ENCODE measurements at regions not wholly inside any gene's neighbourhood (a gene's known extent, or its start where the extent isn't known, plus 50 kb on each side); places are given as distances from the start of the nearest gene placed in this dataset.

DNA sequence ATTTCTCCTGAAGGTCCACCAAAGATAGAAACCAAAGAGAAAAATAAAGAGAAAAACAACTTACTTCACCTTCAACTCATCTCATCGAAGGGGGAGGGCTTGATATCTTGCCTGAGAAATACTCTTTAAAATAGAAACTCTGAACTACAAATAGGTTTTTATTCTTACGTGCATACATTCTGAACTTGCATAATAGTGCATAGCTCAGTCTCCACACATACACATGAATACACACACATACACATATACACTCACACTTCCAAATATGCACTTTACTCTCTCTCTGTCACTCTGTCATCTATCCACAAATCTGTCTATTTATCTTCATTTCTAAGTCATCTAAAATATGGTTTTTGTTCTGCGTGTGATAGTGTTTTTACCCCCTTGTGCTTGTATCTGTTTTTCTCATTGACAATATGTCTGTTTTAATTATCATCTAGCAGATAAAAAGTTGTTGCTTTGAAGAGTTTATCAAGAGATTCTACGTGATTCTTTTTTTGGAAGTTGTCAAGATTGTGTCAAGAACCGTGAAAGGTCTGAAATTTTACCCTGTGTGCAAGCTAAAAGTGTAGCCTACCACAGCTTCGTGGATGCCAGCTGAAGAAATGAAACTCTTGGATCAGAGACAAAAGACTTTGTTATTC, 468.8 kb downstream of the EPM2A start:
- WGBS, 5 donors = 72 to 85% (median 78%) methylated on average over 6 of the region's 6 CpGs
- Histone ChIP-seq H3K27me3 (no peaks in the 10 kb centered on the region), H3K4me3 (no peak overlapping the region), H3K27ac (no peak overlapping the region), H3K36me3 (no peaks in the 10 kb centered on the region), H3K9me3 (no peaks in the 10 kb centered on the region), H3K4me1 (peaks cover 0 to 12% (median 2%) of the 10 kb centered on the region in 4 donors)
- intact Hi-C loops (cut with DNase I; ENCODE audit: low total_unique reads) = no loop called here
- TF ChIP-seq POLR2AphosphoS5 (IDR thresholded peaks at IDR 0.05) (no peak), POLR2A (IDR thresholded peaks at IDR 0.05) (no peak), EP300 (IDR thresholded peaks at IDR 0.05) (no peak)
- TF ChIP-seq, protein P1, sequence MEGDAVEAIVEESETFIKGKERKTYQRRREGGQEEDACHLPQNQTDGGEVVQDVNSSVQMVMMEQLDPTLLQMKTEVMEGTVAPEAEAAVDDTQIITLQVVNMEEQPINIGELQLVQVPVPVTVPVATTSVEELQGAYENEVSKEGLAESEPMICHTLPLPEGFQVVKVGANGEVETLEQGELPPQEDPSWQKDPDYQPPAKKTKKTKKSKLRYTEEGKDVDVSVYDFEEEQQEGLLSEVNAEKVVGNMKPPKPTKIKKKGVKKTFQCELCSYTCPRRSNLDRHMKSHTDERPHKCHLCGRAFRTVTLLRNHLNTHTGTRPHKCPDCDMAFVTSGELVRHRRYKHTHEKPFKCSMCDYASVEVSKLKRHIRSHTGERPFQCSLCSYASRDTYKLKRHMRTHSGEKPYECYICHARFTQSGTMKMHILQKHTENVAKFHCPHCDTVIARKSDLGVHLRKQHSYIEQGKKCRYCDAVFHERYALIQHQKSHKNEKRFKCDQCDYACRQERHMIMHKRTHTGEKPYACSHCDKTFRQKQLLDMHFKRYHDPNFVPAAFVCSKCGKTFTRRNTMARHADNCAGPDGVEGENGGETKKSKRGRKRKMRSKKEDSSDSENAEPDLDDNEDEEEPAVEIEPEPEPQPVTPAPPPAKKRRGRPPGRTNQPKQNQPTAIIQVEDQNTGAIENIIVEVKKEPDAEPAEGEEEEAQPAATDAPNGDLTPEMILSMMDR (IDR thresholded peaks at IDR 0.05) = no peak
- DNase-seq = no peak

- Histone ChIP-seq H3K4me1 (peaks cover 0 to 12% (median 2%) of the 10 kb centered on the region in 4 donors), H3K4me3 (no peak overlapping the region), H3K9me3 (no peaks in the 10 kb centered on the region), H3K36me3 (no peaks in the 10 kb centered on the region), H3K27ac (no peak overlapping the region), H3K27me3 (no peaks in the 10 kb centered on the region)
- TF ChIP-seq EP300 (IDR thresholded peaks at IDR 0.05) (no peak), POLR2A (IDR thresholded peaks at IDR 0.05) (no peak), POLR2AphosphoS5 (IDR thresholded peaks at IDR 0.05) (no peak)
- TF ChIP-seq, protein P1 (IDR thresholded peaks at IDR 0.05) = no peak
- intact Hi-C loops (cut with DNase I; ENCODE audit: low total_unique reads) = no loop called here
- peak in 1 of 2 donors; percentile 14 for DNase-seq
- 30 to 43% (median 42%) methylated on average over 5 of the region's 5 CpGs for WGBS, 5 donors
These were observed 468.0 kb downstream of the EPM2A start for GRCh38 chr6:145267076-145267867.

GRCh38 chr6:145270464-145270863, 464.9 kb downstream of the EPM2A start:
- TF ChIP-seq, protein P1 (IDR thresholded peaks at IDR 0.05) = no peak
- TF ChIP-seq EP300 (IDR thresholded peaks at IDR 0.05) (no peak), POLR2AphosphoS5 (IDR thresholded peaks at IDR 0.05) (no peak), POLR2A (IDR thresholded peaks at IDR 0.05) (no peak)
- Histone ChIP-seq H3K27ac (no peak overlapping the region), H3K9me3 (no peaks in the 10 kb centered on the region), H3K4me1 (peaks cover 0 to 12% (median 2%) of the 10 kb centered on the region in 4 donors), H3K36me3 (no peaks in the 10 kb centered on the region), H3K27me3 (no peaks in the 10 kb centered on the region), H3K4me3 (no peak overlapping the region)
- intact Hi-C loops (cut with DNase I; ENCODE audit: low total_unique reads) = no loop called here
- 51 to 84% (median 70%) methylated on average over 2 of the region's 2 CpGs for WGBS, 5 donors
- DNase-seq = no peak

DNA sequence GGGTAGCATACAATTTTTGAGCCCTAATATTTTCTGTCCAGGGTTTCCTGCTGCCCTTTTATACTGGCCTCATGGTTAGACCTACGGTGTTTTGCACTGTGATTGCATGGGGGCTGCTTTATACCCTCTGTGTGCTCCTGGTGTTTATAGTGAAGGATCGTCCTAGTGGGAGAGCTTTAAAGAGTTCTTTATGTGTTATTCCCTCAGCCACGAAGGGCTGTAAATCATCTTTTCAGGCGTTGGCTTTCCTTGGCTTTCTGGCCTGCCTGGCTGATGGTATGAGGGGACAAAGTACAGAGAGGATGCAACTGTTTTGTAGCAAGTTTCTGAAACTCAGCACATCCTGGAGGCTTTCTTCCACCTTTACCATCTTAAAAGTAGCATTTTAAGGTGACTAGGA, 464.3 kb downstream of the EPM2A start:
- no peaks in the 10 kb centered on the region for H3K27me3 ChIP-seq
- H3K27ac ChIP-seq = no peak overlapping the region
- no peak for TF ChIP-seq EP300 (IDR thresholded peaks at IDR 0.05)
- no peaks in the 10 kb centered on the region for H3K36me3 ChIP-seq
- H3K9me3 ChIP-seq = no peaks in the 10 kb centered on the region
- peaks cover 0 to 12% (median 2%) of the 10 kb centered on the region in 4 donors for H3K4me1 ChIP-seq
- no peak overlapping the region for H3K4me3 ChIP-seq
- peak in 1 of 2 donors; percentile 32 for DNase-seq
- intact Hi-C loops (cut with DNase I; ENCODE audit: low total_unique reads) = no loop called here
- 28 to 60% (median 42%) methylated on average over 4 of the region's 4 CpGs for WGBS, 5 donors
